HCT116 (cell line): ENCODE measurements at regions not wholly inside any gene's neighbourhood (a gene's known extent, or its start where the extent isn't known, plus 50 kb on each side); places are given as distances from the start of the nearest gene placed in this dataset.

Experiments
- ATAC-seq: fragments of 200-7000 bp; cut with Tn5 transposase; 2 replicates; pipeline ENCODE4 v1.9.1; 2020; ENCODE audit warnings: mild to moderate bottlenecking, moderate library complexity
- BruUV-seq: library from RNA; stranded (reverse); fragments of 400-500 nt; replicated peaks from 2 replicates; lab custom pipeline; 2021; lab: Mats Ljungman, UMichigan
- CTCF ChIA-PET: fragments of 300-600 bp; sonication (Branson Sonifier 250); formaldehyde crosslinking; loops from one replicate; lab custom pipeline; 2021; ENCODE audit warnings: antibody characterized with exemption; lab: Charles Lee
- POLR2A ChIA-PET: fragments of 300-600, 350-600 bp; sonication (Branson Sonifier 250); formaldehyde crosslinking; loops from one replicate; lab custom pipeline; 2021; ENCODE audit warnings: antibody characterized with exemption; lab: Charles Lee
- RAD21 ChIA-PET, 2 experiments: fragments of 300-600 bp; sonication (Branson Sonifier 250); formaldehyde crosslinking; loops; one replicate each; lab custom pipeline; 2023; ENCODE audit warnings: low total read pairs in 2 of 2; ENCODE audit not compliant: uncharacterized antibody in 2 of 2, unreplicated experiment in 2 of 2, low non-redundant PET in 1 of 2; lab: Charles Lee
- DNase-seq: peaks from one replicate; pipeline ENCODE4 v3.0.0-alpha.2; 2010; ENCODE audit warnings: low read depth, low spot score
- H2AFZ ChIP-seq: fragments of 200-600 bp; shearing (Covaris generic), sonication (generic); 2 replicates; pipeline ENCODE4 v1.6.1; 2017; ENCODE audit warnings: low read depth, mixed run types, mixed read lengths, antibody characterized with exemption, low read length; ENCODE audit not compliant: poor library complexity, severe bottlenecking
- H3K27ac ChIP-seq: 2 replicates; pipeline ENCODE4 v1.5.1; 2012; ENCODE audit warnings: low read depth, low read length
- H3K27me3 ChIP-seq: fragments of 200-600 bp; sonication (generic); 2 replicates; pipeline ENCODE4 v1.6.1; 2016; ENCODE audit warnings: mixed run types, low read length, mixed read lengths; ENCODE audit not compliant: insufficient read depth
- H3K36me3 ChIP-seq, 2 experiments: fragments of 200-500 bp in 1 of 2; fragments of 200-600 bp in 1 of 2; sonication (Bioruptor generic) in 1 of 2; sonication (generic) in 1 of 2; 2 replicates each; pipeline versions ENCODE4 v1.5.1 to v1.6.1; 2014 to 2016; ENCODE audit warnings: low read length in 2 of 2, inconsistent platforms in 1 of 2, mixed read lengths in 1 of 2, mixed run types in 1 of 2; ENCODE audit not compliant: insufficient read depth in 2 of 2, control insufficient read depth in 1 of 2
- H3K4me1 ChIP-seq, 2 experiments: fragments of 200-600 bp in 1 of 2; sonication (generic) in 1 of 2; 2 replicates each; pipeline versions ENCODE4 v1.5.1 to v1.6.1; 2012 to 2017; ENCODE audit warnings: low read length in 2 of 2, inconsistent platforms in 1 of 2, mild to moderate bottlenecking in 1 of 2, mixed read lengths in 1 of 2, mixed run types in 1 of 2, moderate library complexity in 1 of 2; ENCODE audit not compliant: insufficient read depth in 2 of 2, control insufficient read depth in 1 of 2
- H3K4me2 ChIP-seq: fragments of 200-600 bp; sonication (generic); 2 replicates; pipeline ENCODE4 v1.6.1; 2017; ENCODE audit warnings: mixed run types, low read length, mixed read lengths
- H3K4me3 ChIP-seq, 2 experiments: fragments of 200-600 bp in 1 of 2; sonication (generic) in 1 of 2; replicated peaks in 1 of 2; 2 replicates each; pipeline ENCODE4 v1.5.1; 2011 to 2016; ENCODE audit warnings: low read length in 2 of 2, control low read depth in 1 of 2, low read depth in 1 of 2, mild to moderate bottlenecking in 1 of 2, mixed read lengths in 1 of 2, mixed run types in 1 of 2
- H3K79me2 ChIP-seq: fragments of 200-600 bp; sonication (generic); 2 replicates; pipeline ENCODE4 v1.6.1; 2017; ENCODE audit warnings: mild to moderate bottlenecking, mixed run types, low read length, moderate library complexity, mixed read lengths; ENCODE audit not compliant: insufficient read depth
- H3K9ac ChIP-seq: fragments of 200-600 bp; sonication (generic); 2 replicates; pipeline ENCODE4 v1.6.1; 2016; ENCODE audit warnings: low read length, mixed read lengths
- H3K9me2 ChIP-seq: fragments of 200-600 bp; sonication (generic), shearing (Covaris generic); 2 replicates; pipeline ENCODE4 v1.6.1; 2017; ENCODE audit warnings: mixed run types, mild to moderate bottlenecking, moderate library complexity; ENCODE audit not compliant: insufficient read depth
- H3K9me3 ChIP-seq, 2 experiments: fragments of 200-500 bp in 1 of 2; fragments of 200-600 bp in 1 of 2; sonication (Bioruptor generic) in 1 of 2; sonication (generic) in 1 of 2; 2 replicates each; pipeline ENCODE4 v1.6.1; 2014 to 2017; ENCODE audit warnings: low read length in 2 of 2, mixed read lengths in 2 of 2, inconsistent platforms in 1 of 2, low read depth in 1 of 2, mild to moderate bottlenecking in 1 of 2, mixed run types in 1 of 2, moderate library complexity in 1 of 2; ENCODE audit not compliant: control insufficient read depth in 1 of 2, insufficient read depth in 1 of 2
- H4K20me1 ChIP-seq: fragments of 200-600 bp; sonication (generic), shearing (Covaris generic); 2 replicates; pipeline ENCODE4 v1.6.1; 2017; ENCODE audit warnings: mixed run types, mild to moderate bottlenecking, moderate library complexity; ENCODE audit not compliant: insufficient read depth
- ATF3 ChIP-seq: IDR thresholded peaks from 2 replicates; pipeline ENCODE4 v1.6.1; 2012
- CEBPB ChIP-seq: IDR thresholded peaks from 2 replicates; pipeline ENCODE4 v1.6.1; 2012; ENCODE audit warnings: low read depth
- CTCF ChIP-seq, 3 experiments: fragments of 200-600 bp in 1 of 3; sonication (generic) in 1 of 3; IDR thresholded peaks in 2 of 3; conservative IDR thresholded peaks in 1 of 3; 2 replicates each; pipeline ENCODE4 v1.5.1; 2012 to 2017; ENCODE audit warnings: low read depth in 2 of 3, low read length in 2 of 3, antibody characterized with exemption in 1 of 3, borderline replicate concordance in 1 of 3, control low read depth in 1 of 3, mild to moderate bottlenecking in 1 of 3, mixed read lengths in 1 of 3, mixed run types in 1 of 3, moderate library complexity in 1 of 3; ENCODE audit not compliant: insufficient read depth in 1 of 3
- EGR1 ChIP-seq: IDR thresholded peaks from 2 replicates; pipeline ENCODE4 v1.6.1; 2012; ENCODE audit warnings: low read depth
- ELF1 ChIP-seq: IDR thresholded peaks from 2 replicates; pipeline ENCODE4 v1.6.1; 2012; ENCODE audit warnings: low read depth, borderline replicate concordance
- JUND ChIP-seq: IDR thresholded peaks from 2 replicates; pipeline ENCODE4 v1.6.1; 2012
- SIN3A ChIP-seq: IDR thresholded peaks from 2 replicates; pipeline ENCODE4 v1.6.1; 2012; ENCODE audit warnings: low read depth
- SP1 ChIP-seq: IDR thresholded peaks from 2 replicates; pipeline ENCODE4 v1.6.1; 2012; ENCODE audit warnings: low read depth
- SRF ChIP-seq: IDR thresholded peaks from 2 replicates; pipeline ENCODE4 v1.6.1; 2012; ENCODE audit warnings: low read depth
- TCF7L2 ChIP-seq: IDR thresholded peaks from 2 replicates; pipeline ENCODE4 v1.7.0; 2011; ENCODE audit warnings: borderline replicate concordance, inconsistent platforms; ENCODE audit not compliant: insufficient read depth, insufficient read length; ENCODE audit errors: extremely low read depth
- intact Hi-C: fragments of 100-400 bp; cut with micrococcal nuclease; formaldehyde crosslinking; loops from 2 replicates; pipeline ENCODE4 v1.10.0; 2022

- Histone ChIP-seq H3K4me1 (no peaks in the 10 kb centered on the region), H4K20me1 (no peaks in the 10 kb centered on the region), H3K9ac (no peak overlapping the region), H2AFZ (no peak overlapping the region), H3K36me3 (no peaks in the 10 kb centered on the region), H3K27me3 (no peaks in the 10 kb centered on the region), H3K4me2 (no peak overlapping the region), H3K79me2 (no peaks in the 10 kb centered on the region), H3K27ac (no peak overlapping the region), H3K9me2 (no peaks in the 10 kb centered on the region), H3K9me3 (no peaks in the 10 kb centered on the region), H3K4me3 (no peak overlapping the region)
- DNase-seq, result no peak
- no peak for ATAC-seq
- TF ChIP-seq SIN3A (no peak), CEBPB (no peak), JUND (no peak), SRF (no peak), ELF1 (no peak), ATF3 (no peak), CTCF (IDR thresholded peaks at IDR 0.05 in 2 of 3, conservative IDR thresholded peaks at IDR 0.05 in 1 of 3; ENCODE audit: borderline replicate concordance in 1 of 3, insufficient read depth in 1 of 3, low read depth in 2 of 3, low read length in 2 of 3) (no peak), TCF7L2 (no peak), EGR1 (no peak), SP1 (no peak)
- intact Hi-C loops, result no loop called here
- BruUV-seq, result no TSS peak
- RAD21 ChIA-PET, result no interaction called here
- POLR2A ChIA-PET, result no interaction called here
- CTCF ChIA-PET, result no interaction called here
Observed at GRCh38 chr13:109947006-109947405, 160.6 kb upstream of the IRS2 start.
